ENCODE measurements at regions not wholly inside any gene's neighbourhood (a gene's known extent, or its start where the extent isn't known, plus 50 kb on each side); places are given as distances from the start of the nearest gene placed in this dataset.

- Histone ChIP-seq H3K27me3 (replicated peaks; ENCODE audit: control insufficient read depth, insufficient read depth, low read length) (no peaks in the 10 kb centered on the region), H3K4me3 (replicated peaks; ENCODE audit: low read depth, low read length) (no peak overlapping the region), H3K36me3 (ENCODE audit: control insufficient read depth, insufficient read depth, low read length) (no peaks in the 10 kb centered on the region)
- no peak for TF ChIP-seq CTCF (IDR thresholded peaks at IDR 0.05; ENCODE audit: insufficient read depth, low read length, poor library complexity, severe bottlenecking)
- no peak for DNase-seq (ENCODE audit: extremely low read depth, insufficient read length)
Measured at GRCh38 chr5:167578977-167579692, 712.3 kb upstream of the WWC1 start.

- Histone ChIP-seq H3K36me3 (ENCODE audit: control insufficient read depth, insufficient read depth, low read length) (no peaks in the 10 kb centered on the region), H3K27me3 (replicated peaks; ENCODE audit: control insufficient read depth, insufficient read depth, low read length) (no peaks in the 10 kb centered on the region), H3K4me3 (replicated peaks; ENCODE audit: low read depth, low read length) (no peak overlapping the region)
- TF ChIP-seq CTCF (IDR thresholded peaks at IDR 0.05; ENCODE audit: insufficient read depth, low read length, poor library complexity, severe bottlenecking): no peak
- DNase-seq (ENCODE audit: extremely low read depth, insufficient read length): no peak
Measured at GRCh38 chr5:167579693-167580055, 711.8 kb upstream of the WWC1 start.

- DNase-seq (ENCODE audit: extremely low read depth, insufficient read length): no peak
Measured at GRCh38 chr5:167580608-167581007, 710.8 kb upstream of the WWC1 start.

GRCh38 chr5:167582283-167582682 is 709.2 kb upstream of the WWC1 start:
- Histone ChIP-seq H3K27me3 (replicated peaks; ENCODE audit: control insufficient read depth, insufficient read depth, low read length) (no peaks in the 10 kb centered on the region), H3K4me3 (replicated peaks; ENCODE audit: low read depth, low read length) (no peak overlapping the region), H3K36me3 (ENCODE audit: control insufficient read depth, insufficient read depth, low read length) (no peaks in the 10 kb centered on the region)
- no peak for TF ChIP-seq CTCF (IDR thresholded peaks at IDR 0.05; ENCODE audit: insufficient read depth, low read length, poor library complexity, severe bottlenecking)
- no peak for DNase-seq (ENCODE audit: extremely low read depth, insufficient read length)

More at GRCh38 chr5:167580608-167581007, 710.8 kb upstream of the WWC1 start:
- Histone ChIP-seq H3K36me3 (ENCODE audit: control insufficient read depth, insufficient read depth, low read length) (no peaks in the 10 kb centered on the region), H3K27me3 (replicated peaks; ENCODE audit: control insufficient read depth, insufficient read depth, low read length) (no peaks in the 10 kb centered on the region), H3K4me3 (replicated peaks; ENCODE audit: low read depth, low read length) (no peak overlapping the region)
- no peak for TF ChIP-seq CTCF (IDR thresholded peaks at IDR 0.05; ENCODE audit: insufficient read depth, low read length, poor library complexity, severe bottlenecking)

GRCh38 chr5:167582886-167583285 is 708.6 kb upstream of the WWC1 start:
- TF ChIP-seq CTCF (IDR thresholded peaks at IDR 0.05; ENCODE audit: insufficient read depth, low read length, poor library complexity, severe bottlenecking): no peak
- Histone ChIP-seq H3K4me3 (replicated peaks; ENCODE audit: low read depth, low read length) (no peak overlapping the region), H3K27me3 (replicated peaks; ENCODE audit: control insufficient read depth, insufficient read depth, low read length) (no peaks in the 10 kb centered on the region), H3K36me3 (ENCODE audit: control insufficient read depth, insufficient read depth, low read length) (no peaks in the 10 kb centered on the region)
- no peak for DNase-seq (ENCODE audit: extremely low read depth, insufficient read length)

GRCh38 chr5:167585184-167585583 is 706.3 kb upstream of the WWC1 start:
- DNase-seq (ENCODE audit: extremely low read depth, insufficient read length): no peak
- no peak for TF ChIP-seq CTCF (IDR thresholded peaks at IDR 0.05; ENCODE audit: insufficient read depth, low read length, poor library complexity, severe bottlenecking)
- no peaks in the 10 kb centered on the region for H3K27me3 ChIP-seq (replicated peaks; ENCODE audit: control insufficient read depth, insufficient read depth, low read length)

More at GRCh38 chr5:167585184-167585583, 706.3 kb upstream of the WWC1 start:
- no peaks in the 10 kb centered on the region for H3K36me3 ChIP-seq (ENCODE audit: control insufficient read depth, insufficient read depth, low read length)
- no peak overlapping the region for H3K4me3 ChIP-seq (replicated peaks; ENCODE audit: low read depth, low read length)
